ENCODE measurements at regions not wholly inside any gene's neighbourhood (a gene's known extent, or its start where the extent isn't known, plus 50 kb on each side); places are given as distances from the start of the nearest gene placed in this dataset.

- TF ChIP-seq EZH2 (IDR thresholded peaks at IDR 0.05), result no peak
- no peak for TF ChIP-seq POLR2AphosphoS5 (IDR thresholded peaks at IDR 0.05; ENCODE audit: borderline replicate concordance, low read depth, low read length)
Observed at GRCh38 chr1:96349896-96350295, 371.7 kb upstream of the PTBP2 start.

Data from SK-N-MC (cell line).